ENCODE measurements at regions not wholly inside any gene's neighbourhood (a gene's known extent, or its start where the extent isn't known, plus 50 kb on each side); places are given as distances from the start of the nearest gene placed in this dataset.
"Not testable (repeated sequence)": the region's sequence is repeated elsewhere in the genome, so short reads cannot be mapped to it uniquely, and the experiment has no call there.

DNA sequence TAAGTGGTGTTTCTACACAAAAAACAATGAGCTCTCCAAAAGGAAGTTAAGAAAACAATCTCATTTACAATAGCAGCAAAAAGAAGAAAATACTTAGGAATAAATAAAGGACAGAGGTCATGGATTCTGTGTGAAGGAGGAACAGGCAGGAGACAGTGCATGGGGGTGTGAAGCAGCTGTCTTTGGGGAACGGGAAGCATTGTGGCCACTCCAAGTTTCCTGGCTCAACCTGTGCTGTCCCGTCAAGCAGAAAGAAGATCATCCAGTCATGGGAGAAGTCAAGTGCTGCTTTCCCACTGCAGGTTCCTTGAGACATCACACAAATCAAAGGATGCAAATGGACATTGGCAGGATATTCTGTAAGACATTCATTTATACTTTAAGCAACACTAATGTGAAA, 66.1 kb upstream of the MAML3 start:
- TF ChIP-seq, protein P1, sequence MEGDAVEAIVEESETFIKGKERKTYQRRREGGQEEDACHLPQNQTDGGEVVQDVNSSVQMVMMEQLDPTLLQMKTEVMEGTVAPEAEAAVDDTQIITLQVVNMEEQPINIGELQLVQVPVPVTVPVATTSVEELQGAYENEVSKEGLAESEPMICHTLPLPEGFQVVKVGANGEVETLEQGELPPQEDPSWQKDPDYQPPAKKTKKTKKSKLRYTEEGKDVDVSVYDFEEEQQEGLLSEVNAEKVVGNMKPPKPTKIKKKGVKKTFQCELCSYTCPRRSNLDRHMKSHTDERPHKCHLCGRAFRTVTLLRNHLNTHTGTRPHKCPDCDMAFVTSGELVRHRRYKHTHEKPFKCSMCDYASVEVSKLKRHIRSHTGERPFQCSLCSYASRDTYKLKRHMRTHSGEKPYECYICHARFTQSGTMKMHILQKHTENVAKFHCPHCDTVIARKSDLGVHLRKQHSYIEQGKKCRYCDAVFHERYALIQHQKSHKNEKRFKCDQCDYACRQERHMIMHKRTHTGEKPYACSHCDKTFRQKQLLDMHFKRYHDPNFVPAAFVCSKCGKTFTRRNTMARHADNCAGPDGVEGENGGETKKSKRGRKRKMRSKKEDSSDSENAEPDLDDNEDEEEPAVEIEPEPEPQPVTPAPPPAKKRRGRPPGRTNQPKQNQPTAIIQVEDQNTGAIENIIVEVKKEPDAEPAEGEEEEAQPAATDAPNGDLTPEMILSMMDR (IDR thresholded peaks at IDR 0.05; ENCODE audit: low read depth, low read length, missing control alignments): no peak
- no peak for DNase-seq (ENCODE audit: low read depth)
- no peak overlapping the region for H3K4me3 ChIP-seq (ENCODE audit: low read depth, low read length)

GRCh38 chr4:140219567-140219966, 65.6 kb upstream of the MAML3 start:
- no peak for DNase-seq (ENCODE audit: low read depth)

GRCh38 chr4:140219070-140219469, 65.1 kb upstream of the MAML3 start:
- not testable (repeated sequence) for H3K4me3 ChIP-seq (ENCODE audit: low read depth, low read length); DNase-seq (ENCODE audit: low read depth)

More at GRCh38 chr4:140219567-140219966, 65.6 kb upstream of the MAML3 start:
- TF ChIP-seq, protein P1 (IDR thresholded peaks at IDR 0.05; ENCODE audit: low read depth, low read length, missing control alignments): no peak
- H3K4me3 ChIP-seq (ENCODE audit: low read depth, low read length): no peak overlapping the region

DNA sequence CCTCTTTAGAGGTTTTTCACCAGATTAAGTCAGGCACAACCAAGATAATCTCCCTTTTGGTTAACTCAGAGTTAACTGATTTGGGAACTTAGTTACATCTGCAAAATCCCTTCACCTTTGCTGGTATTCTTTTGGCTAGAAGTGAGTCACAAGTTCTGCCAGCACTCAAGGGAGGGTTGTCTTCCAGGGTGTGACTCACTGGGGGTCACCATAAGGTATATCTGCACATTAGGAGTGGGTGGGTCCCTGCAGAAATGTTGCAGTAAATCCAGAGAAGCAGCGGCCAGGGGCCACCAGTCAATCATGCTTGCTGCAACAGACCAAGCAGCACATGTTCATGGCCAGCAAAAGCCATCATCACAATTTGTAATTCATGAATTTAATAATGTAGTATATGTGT, 59.8 kb upstream of the MAML3 start:
- DNase-seq (ENCODE audit: low read depth): no peak
- no peak overlapping the region for H3K4me3 ChIP-seq (ENCODE audit: low read depth, low read length)
- TF ChIP-seq, protein P1 (IDR thresholded peaks at IDR 0.05; ENCODE audit: low read depth, low read length, missing control alignments): no peak

- H3K4me3 ChIP-seq (ENCODE audit: low read depth, low read length): no peak overlapping the region
- TF ChIP-seq, protein P1 (IDR thresholded peaks at IDR 0.05; ENCODE audit: low read depth, low read length, missing control alignments): no peak
These were observed 59.1 kb upstream of the MAML3 start for GRCh38 chr4:140213116-140213515.

GRCh38 chr4:140212646-140213045, 58.7 kb upstream of the MAML3 start:
- TF ChIP-seq, protein P1 (IDR thresholded peaks at IDR 0.05; ENCODE audit: low read depth, low read length, missing control alignments): no peak
- no peak for DNase-seq (ENCODE audit: low read depth)
- H3K4me3 ChIP-seq (ENCODE audit: low read depth, low read length): no peak overlapping the region

More at GRCh38 chr4:140213116-140213515, 59.1 kb upstream of the MAML3 start:
- DNase-seq (ENCODE audit: low read depth): no peak

GRCh38 chr4:140212194-140212593, 58.2 kb upstream of the MAML3 start:
- no peak for DNase-seq (ENCODE audit: low read depth)
- TF ChIP-seq, protein P1 (IDR thresholded peaks at IDR 0.05; ENCODE audit: low read depth, low read length, missing control alignments): no peak
- H3K4me3 ChIP-seq (ENCODE audit: low read depth, low read length): no peak overlapping the region

Data from GM12864 (cell line).